GM04504 (cell line): ENCODE measurements at regions not wholly inside any gene's neighbourhood (a gene's known extent, or its start where the extent isn't known, plus 50 kb on each side); places are given as distances from the start of the nearest gene placed in this dataset.
"Not testable (repeated sequence)": the region's sequence is repeated elsewhere in the genome, so short reads cannot be mapped to it uniquely, and the experiment has no call there.

Source experiments
- DNase-seq: peaks from one replicate; pipeline ENCODE4 v3.0.0-alpha.2; 2012; ENCODE audit warnings: low read depth

DNA sequence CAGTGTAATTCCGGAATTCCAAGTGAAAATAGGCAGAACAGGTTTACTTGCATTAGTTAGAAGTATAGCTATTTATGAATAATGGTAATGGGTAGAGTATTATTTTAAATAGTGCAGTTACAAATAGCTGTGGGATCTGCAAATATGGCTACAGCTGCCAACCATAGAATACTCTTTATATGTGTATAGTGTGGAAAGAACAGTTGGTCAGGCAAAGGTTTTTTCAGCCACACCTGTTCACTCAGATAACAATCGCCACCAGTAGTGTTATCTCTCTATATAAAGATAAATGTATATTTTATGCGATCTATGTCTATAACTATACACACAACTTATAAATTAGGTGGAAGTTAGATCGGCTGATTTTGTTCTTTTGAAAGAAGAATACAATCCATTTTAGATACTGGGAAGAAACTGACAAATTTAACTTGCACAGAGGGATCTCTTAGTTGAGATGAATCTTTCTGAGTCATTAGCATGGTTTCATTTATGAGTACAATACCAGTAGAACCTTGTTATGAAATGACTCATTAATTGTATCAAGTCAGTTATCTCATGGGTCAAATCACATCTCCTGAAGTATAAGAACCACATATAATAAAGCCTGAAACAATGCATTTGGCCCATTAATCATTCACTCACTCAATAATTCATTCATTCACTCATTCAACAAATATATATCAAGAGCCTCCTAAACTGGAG lies 100.9 kb upstream of the NR3C2 start:
- DNase-seq, result no peak

DNA sequence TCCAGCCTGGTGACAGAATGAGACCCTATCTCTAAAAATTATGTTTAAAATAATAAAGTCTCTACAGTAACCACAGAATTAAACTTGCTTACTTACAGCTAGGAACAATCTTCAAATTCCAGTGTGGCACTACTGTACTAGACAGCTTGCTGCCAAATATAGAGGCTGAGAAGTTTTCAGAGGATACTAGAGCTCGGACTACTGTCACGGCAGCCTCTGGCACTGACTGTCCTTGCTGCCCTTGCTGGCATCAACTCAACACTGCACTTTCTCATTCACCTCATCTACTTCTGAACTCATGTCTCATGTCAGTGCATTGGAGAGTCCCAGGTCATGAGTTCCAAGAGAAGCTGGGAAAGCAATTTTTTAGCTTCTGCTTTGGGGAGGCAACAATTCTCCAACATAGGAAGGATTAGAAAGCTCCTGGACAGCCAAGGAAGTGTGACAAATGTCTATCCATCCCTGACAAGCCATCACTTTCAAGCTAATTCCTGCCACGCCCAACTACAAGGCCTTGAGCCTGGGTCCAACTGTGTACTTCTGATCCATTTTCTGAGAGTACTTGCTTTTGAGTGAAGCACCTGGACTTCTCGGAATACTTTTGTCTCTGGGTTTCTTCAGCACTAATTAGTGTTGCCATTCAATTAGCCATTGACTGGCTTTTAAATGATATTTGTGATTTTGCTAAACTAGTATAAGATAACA lies 98.6 kb upstream of the NR3C2 start:
- DNase-seq, result no peak

DNA sequence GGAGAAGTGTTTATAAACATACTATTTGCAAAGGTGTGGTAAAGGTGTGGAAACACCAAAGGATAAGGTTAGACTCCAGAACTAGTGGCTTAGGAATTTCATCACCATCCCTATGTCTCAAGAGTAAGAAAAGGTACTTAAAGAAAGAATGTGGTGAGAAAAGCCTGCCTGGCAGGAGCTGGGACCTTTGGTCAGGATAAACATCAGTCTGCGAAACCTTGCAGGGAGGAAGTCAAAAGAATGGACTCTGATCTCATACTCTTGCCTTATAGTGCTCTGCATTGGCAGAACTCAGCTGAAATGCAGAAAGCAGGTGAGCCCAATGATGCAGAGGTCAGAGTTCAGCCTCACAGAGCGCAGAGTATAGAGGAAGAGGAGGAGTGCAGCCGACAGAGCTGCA lies 97.2 kb upstream of the NR3C2 start:
- no peak for DNase-seq

DNA sequence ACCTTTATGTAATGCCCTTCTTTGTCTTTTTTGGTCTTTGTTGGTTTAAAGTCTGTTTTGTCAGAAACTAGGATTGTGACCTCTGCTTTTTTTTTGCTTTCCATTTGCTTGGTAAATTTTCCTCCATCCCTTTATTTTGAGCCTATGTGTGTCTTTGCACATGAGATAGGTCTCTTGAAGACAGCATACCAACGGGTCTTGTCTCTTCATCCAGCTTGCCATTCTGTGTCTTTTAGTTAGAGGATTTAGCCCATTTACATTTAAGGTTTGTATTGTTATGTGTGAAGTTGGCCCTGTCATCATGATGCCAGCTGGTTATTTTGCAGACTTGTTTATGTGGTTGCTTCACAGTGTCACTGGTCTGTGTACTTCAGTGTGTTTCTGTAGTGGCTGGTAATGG lies 91.6 kb upstream of the NR3C2 start:
- DNase-seq, result not testable (repeated sequence)

DNA sequence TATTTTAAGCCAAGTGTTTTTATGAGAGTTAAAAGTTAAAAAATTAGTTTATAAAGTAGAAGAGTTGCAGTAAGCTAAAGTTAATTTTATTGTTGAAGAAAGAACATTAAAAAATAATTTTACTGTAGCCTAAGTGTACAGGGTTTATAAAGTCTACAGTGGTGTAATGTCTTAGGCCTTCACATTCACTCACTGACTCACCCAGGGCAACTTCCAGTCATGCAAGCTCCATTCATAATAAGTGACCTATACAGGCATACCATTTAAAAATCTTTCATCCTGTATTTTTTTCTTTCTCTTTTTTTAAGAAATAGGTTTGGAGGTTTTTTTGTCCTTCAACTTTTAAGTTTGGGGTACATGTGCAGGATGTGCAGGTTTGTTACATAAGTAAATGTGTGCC lies 87.9 kb upstream of the NR3C2 start:
- DNase-seq, result no peak

DNA sequence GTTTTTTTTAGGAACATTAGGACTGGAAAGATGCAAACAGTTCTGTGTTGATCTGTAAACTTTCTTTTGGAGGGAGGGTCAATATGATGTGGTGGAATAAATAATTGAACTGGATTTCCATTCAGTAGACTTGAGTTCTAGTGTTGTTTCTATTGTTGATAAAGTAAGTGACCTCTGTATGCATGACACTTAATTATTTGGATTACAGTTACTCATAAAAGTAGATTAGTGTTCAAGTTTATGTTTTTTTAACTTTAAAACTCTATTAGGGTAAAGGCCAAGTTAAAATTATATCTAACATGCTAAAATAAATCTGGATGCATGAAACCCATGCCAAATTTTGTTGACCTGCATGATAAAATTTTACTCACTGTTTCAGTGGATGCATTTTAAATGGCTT lies 85.4 kb upstream of the NR3C2 start:
- DNase-seq, result no peak

DNA sequence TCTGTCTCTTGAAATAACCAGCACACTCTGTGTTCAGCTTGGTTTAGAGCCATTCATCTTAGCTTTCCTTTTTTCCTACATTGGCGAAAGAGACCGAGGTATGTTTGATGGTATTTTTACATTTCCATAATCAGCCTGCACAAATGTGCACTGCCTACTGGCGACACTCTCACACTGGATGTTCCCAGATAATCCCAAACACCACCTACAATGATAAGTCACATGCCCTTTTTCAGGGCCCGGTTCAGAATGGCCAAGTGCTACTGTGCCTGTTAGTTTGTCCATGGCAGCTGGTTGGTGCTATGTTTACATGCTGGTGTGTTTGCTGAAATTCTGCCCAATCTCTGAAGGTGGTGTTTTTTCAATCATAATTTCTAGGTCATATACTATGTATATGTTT lies 80.8 kb upstream of the NR3C2 start:
- DNase-seq, result no peak

DNA sequence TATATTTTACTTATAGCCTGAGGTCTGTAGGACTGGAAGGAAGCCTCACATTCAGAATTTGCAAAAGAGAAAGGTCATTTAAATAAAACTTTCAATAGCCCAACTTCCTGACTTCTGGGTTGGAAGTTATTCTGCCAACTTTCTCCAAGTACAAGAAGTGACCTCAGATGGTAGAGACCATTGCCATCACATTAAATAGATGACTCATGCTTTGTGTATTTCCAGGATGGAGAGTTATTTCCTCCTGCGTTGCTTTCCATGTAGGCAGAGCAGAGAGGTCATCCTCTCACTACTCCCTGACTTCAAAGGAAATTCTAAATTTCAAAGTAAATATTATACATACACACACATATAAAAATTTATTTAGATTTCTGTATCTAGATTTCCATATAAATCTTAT lies 73.0 kb upstream of the NR3C2 start:
- DNase-seq, result no peak

DNA sequence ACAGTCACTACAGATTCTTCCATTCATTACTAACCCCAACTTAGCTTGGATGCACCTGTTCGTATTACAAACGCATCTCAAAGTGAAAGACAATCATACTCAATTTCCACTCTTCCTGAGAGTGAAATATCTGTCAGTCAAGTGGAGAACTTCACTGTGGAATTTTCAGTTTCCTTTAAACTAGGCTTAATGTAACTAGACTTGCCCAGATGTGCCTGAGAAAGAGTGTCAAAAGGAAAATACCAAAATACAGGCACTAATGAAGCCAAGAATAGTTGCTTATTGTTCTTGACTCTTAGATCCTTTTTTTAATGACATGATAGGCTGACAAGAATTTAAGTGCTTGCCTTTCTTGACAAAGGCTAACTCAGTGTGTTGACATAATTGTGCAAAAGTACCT lies 72.4 kb upstream of the NR3C2 start:
- no peak for DNase-seq

DNA sequence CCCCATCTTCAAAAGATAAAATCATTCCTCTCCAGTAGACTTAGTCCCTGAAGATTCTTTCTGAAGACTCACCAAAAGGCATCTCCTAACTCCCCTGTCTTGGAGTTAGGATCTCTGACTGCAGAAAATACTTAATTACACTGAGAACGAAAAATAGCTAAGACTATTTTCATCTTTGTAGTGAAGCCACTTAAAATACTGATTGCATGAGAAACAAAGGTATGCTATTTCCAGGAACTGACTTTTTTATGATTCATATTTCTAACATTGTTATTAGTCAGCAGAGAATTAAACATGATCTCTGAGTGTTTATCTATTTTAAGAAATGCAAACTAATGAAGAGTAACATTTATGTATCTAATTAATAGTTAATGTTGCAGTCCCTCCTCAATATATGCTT lies 71.8 kb upstream of the NR3C2 start:
- DNase-seq, result no peak

DNA sequence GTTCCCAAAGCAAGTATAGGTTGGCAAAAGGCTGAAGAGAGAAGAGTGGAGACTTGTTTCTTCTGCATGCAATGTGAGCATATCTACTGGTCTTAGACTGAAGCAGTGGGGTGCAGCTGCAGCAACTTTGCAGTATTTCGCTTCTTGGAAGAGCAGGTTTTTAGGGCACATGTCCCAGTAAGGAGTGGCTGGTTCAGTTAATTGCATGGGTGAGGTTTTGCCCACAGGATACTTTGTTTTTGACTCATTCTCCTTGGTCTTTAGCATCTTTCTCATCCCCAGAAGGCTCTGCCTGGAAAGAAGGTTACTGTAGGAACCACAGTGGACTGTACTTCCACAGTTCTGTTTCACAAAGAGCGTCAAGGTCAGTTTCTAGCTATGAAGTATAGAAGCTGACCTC lies 68.0 kb upstream of the NR3C2 start:
- DNase-seq, result no peak

DNA sequence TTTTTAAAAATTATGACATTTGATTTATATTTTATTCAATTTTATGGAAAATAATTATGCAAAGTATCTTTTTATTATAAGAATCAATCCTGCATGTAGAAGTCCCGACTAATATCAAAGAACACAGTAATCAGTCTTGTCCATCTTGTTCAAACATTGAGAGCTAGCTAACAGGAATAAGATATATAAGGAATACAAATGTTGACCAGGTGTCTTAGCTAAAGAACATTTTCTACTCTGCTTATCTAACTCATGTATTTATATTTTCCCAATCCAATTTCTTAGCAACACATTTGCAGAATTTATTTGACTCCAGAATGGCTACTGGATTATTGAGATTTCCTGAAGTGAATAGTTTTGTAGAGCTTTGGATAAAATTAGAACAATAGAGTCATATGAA lies 61.5 kb upstream of the NR3C2 start:
- DNase-seq, result no peak

DNA sequence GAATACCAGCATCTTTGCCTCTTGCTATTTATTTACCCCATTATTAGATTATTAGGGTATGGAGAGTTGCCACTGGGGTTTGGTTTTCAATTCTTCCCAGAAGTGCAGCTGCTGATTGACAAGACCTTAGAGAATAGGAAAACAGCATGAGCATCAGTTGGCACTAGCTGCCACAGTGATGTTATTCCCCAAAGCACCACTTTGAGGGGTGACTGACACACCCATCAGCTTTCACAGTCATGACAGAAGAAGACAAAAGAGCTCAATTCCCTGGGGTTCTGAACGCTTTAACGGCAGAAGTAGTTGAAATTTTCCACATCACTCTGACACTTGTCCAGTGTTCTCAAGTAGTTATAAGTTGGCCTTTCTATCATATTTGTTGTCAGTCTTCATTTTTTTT lies 55.0 kb upstream of the NR3C2 start:
- no peak for DNase-seq

DNA sequence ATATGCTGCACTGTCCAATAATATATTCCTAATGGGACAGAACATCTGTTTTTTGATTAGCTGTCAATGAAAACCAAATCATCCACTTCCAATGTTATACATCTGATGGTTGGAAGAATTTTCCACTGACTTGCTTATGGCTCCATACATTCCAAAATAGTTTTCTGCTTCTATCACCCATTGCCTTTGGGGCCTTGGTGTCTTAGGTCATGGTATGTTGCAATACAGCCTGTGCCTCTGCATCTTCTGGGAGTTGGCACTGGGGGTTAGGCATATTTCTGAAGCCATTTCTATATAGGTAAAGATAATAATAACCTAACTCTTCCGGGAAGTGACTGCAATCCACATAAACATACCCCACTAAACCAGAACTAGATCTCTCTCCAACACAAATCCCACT lies 53.2 kb upstream of the NR3C2 start:
- DNase-seq, result no peak
